ENCODE measurements at regions not wholly inside any gene's neighbourhood (a gene's known extent, or its start where the extent isn't known, plus 50 kb on each side); places are given as distances from the start of the nearest gene placed in this dataset.
"Not testable (repeated sequence)": the region's sequence is repeated elsewhere in the genome, so short reads cannot be mapped to it uniquely, and the experiment has no call there.

DNA sequence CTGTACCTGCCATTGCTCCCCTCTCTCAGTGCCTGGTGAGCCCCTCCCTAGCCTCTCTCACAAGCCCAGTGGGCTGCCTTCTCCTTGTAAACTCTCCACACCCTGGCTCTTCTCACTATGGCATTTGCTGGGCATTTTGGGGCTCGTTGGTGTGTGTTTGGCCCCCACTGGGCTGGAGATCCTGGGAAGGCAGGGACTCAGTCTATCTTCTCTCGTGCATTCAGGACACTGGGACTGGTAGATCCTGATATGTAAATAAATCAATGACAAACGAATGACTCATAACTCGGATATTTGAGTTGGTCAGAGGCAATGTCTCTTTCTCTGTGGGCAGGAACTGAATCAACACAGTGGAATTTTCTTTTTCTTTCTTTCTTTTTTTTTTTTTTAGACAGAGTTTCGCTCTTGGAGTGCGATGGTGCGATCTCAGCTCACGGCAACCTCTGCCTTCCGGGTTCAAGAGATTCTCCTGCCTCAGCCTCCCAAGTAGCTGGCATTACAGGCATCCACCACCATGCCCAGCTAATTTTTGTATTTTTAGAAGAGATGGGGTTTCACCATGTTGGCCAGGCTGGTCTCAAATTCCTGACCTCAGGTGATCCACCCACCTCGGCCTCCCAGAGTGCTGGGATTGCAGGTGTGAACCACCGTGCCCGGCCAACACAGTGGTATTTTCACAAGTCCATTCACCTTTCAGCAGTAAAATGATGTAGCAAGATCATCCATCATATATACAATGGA, 144.6 kb upstream of the SPRED2 start:
- DNase-seq = no peak
- TF ChIP-seq, protein P1, sequence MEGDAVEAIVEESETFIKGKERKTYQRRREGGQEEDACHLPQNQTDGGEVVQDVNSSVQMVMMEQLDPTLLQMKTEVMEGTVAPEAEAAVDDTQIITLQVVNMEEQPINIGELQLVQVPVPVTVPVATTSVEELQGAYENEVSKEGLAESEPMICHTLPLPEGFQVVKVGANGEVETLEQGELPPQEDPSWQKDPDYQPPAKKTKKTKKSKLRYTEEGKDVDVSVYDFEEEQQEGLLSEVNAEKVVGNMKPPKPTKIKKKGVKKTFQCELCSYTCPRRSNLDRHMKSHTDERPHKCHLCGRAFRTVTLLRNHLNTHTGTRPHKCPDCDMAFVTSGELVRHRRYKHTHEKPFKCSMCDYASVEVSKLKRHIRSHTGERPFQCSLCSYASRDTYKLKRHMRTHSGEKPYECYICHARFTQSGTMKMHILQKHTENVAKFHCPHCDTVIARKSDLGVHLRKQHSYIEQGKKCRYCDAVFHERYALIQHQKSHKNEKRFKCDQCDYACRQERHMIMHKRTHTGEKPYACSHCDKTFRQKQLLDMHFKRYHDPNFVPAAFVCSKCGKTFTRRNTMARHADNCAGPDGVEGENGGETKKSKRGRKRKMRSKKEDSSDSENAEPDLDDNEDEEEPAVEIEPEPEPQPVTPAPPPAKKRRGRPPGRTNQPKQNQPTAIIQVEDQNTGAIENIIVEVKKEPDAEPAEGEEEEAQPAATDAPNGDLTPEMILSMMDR (IDR thresholded peaks at IDR 0.05; ENCODE audit: low read length) = no peak
- TF ChIP-seq EZH2 (optimal IDR thresholded peaks at IDR 0.05; ENCODE audit: low read depth, low read length) (no peak), EZH2phosphoT487 (IDR thresholded peaks at IDR 0.05; ENCODE audit: low read length) (no peak)
- Histone ChIP-seq H3K27me3 (replicated peaks; ENCODE audit: insufficient read depth, low read length) (no peaks in the 10 kb centered on the region), H3F3A (ENCODE audit: insufficient read depth, low read length) (no peaks in the 10 kb centered on the region), H3K79me2 (ENCODE audit: low read length) (no peaks in the 10 kb centered on the region), H3K4me1 (ENCODE audit: low read length) (no peaks in the 10 kb centered on the region), H3K9me3 (replicated peaks; ENCODE audit: insufficient read depth, low read length) (no peaks in the 10 kb centered on the region), H3K9me2 (replicated peaks; ENCODE audit: insufficient read depth, low read length) (no peaks in the 10 kb centered on the region), H3K4me3 (ENCODE audit: low read length) (no peak overlapping the region), H3K36me3 (replicated peaks; ENCODE audit: insufficient read depth, low read length) (no peaks in the 10 kb centered on the region), H4K20me1 (ENCODE audit: insufficient read depth, low read length) (no peaks in the 10 kb centered on the region), H3K27ac (ENCODE audit: low read length) (no peak overlapping the region), H3K4me2 (ENCODE audit: low read depth, low read length) (no peak overlapping the region), H3K9ac (ENCODE audit: low read length) (no peak overlapping the region), H2AFZ (ENCODE audit: low read length) (no peak overlapping the region)

DNA sequence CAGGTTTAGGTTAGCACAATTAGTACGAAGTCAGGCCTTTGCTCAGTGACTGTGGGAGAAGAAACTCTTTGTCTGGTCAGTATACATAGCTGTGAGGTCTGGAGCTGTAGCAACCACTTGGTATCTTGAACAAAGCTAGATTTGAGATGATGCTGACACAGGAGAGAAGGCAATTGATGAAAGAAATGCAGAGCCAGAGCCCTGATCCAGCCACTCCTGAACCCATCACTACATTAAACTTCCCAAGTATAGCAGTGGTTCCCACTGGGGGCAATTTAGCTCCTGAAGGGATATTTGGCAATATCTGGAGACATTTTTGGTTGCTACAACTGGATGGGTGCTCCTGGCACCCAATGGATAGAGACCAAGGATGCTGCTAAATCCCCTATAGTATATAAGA, 143.9 kb upstream of the SPRED2 start:
- H3K9me3 ChIP-seq (replicated peaks; ENCODE audit: insufficient read depth, low read length) = no peaks in the 10 kb centered on the region
- H3K79me2 ChIP-seq (ENCODE audit: low read length) = no peaks in the 10 kb centered on the region
- no peaks in the 10 kb centered on the region for H3F3A ChIP-seq (ENCODE audit: insufficient read depth, low read length)
- no peaks in the 10 kb centered on the region for H3K27me3 ChIP-seq (replicated peaks; ENCODE audit: insufficient read depth, low read length)
- no peaks in the 10 kb centered on the region for H4K20me1 ChIP-seq (ENCODE audit: insufficient read depth, low read length)
- H3K9ac ChIP-seq (ENCODE audit: low read length) = no peak overlapping the region
- no peak overlapping the region for H3K27ac ChIP-seq (ENCODE audit: low read length)
- H3K36me3 ChIP-seq (replicated peaks; ENCODE audit: insufficient read depth, low read length) = no peaks in the 10 kb centered on the region
- TF ChIP-seq, protein P1 (IDR thresholded peaks at IDR 0.05; ENCODE audit: low read length) = no peak
- TF ChIP-seq EZH2phosphoT487 (IDR thresholded peaks at IDR 0.05; ENCODE audit: low read length) (no peak), EZH2 (optimal IDR thresholded peaks at IDR 0.05; ENCODE audit: low read depth, low read length) (no peak)
- no peaks in the 10 kb centered on the region for H3K4me1 ChIP-seq (ENCODE audit: low read length)
- H3K4me3 ChIP-seq (ENCODE audit: low read length) = no peak overlapping the region
- H2AFZ ChIP-seq (ENCODE audit: low read length) = no peak overlapping the region
- no peak for DNase-seq
- H3K9me2 ChIP-seq (replicated peaks; ENCODE audit: insufficient read depth, low read length) = no peaks in the 10 kb centered on the region
- no peak overlapping the region for H3K4me2 ChIP-seq (ENCODE audit: low read depth, low read length)

DNA sequence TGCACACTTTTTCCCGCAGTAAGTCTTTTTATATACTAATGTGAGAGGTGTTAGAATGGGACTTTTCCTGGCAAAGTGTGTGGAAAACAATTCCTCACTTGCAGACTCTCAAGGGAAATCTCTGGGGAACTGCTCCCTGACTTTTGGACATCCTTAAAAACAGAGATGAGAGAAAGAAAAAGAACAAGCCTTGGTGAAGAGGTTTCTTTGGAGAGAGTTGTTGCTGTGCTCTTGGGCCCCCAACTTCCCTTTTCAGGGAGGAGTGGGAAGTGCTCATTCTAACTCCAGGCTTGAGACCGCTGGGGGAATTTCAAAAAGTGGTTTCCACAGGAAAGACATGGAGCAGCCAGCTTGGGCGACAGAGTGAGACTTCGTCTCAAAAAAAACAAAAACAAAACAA, 142.6 kb upstream of the SPRED2 start:
- H3K4me1 ChIP-seq (ENCODE audit: low read length) = no peaks in the 10 kb centered on the region
- no peak overlapping the region for H3K4me3 ChIP-seq (ENCODE audit: low read length)
- no peaks in the 10 kb centered on the region for H3F3A ChIP-seq (ENCODE audit: insufficient read depth, low read length)
- no peak for DNase-seq
- H3K79me2 ChIP-seq (ENCODE audit: low read length) = no peaks in the 10 kb centered on the region
- H3K9me2 ChIP-seq (replicated peaks; ENCODE audit: insufficient read depth, low read length) = no peaks in the 10 kb centered on the region
- H2AFZ ChIP-seq (ENCODE audit: low read length) = no peak overlapping the region
- TF ChIP-seq EZH2phosphoT487 (IDR thresholded peaks at IDR 0.05; ENCODE audit: low read length) (no peak), EZH2 (optimal IDR thresholded peaks at IDR 0.05; ENCODE audit: low read depth, low read length) (no peak)
- TF ChIP-seq, protein P1 (IDR thresholded peaks at IDR 0.05; ENCODE audit: low read length) = no peak
- no peaks in the 10 kb centered on the region for H3K9me3 ChIP-seq (replicated peaks; ENCODE audit: insufficient read depth, low read length)
- H3K27ac ChIP-seq (ENCODE audit: low read length) = no peak overlapping the region
- no peaks in the 10 kb centered on the region for H4K20me1 ChIP-seq (ENCODE audit: insufficient read depth, low read length)
- H3K9ac ChIP-seq (ENCODE audit: low read length) = no peak overlapping the region
- no peaks in the 10 kb centered on the region for H3K36me3 ChIP-seq (replicated peaks; ENCODE audit: insufficient read depth, low read length)
- H3K4me2 ChIP-seq (ENCODE audit: low read depth, low read length) = no peak overlapping the region
- H3K27me3 ChIP-seq (replicated peaks; ENCODE audit: insufficient read depth, low read length) = no peaks in the 10 kb centered on the region

DNA sequence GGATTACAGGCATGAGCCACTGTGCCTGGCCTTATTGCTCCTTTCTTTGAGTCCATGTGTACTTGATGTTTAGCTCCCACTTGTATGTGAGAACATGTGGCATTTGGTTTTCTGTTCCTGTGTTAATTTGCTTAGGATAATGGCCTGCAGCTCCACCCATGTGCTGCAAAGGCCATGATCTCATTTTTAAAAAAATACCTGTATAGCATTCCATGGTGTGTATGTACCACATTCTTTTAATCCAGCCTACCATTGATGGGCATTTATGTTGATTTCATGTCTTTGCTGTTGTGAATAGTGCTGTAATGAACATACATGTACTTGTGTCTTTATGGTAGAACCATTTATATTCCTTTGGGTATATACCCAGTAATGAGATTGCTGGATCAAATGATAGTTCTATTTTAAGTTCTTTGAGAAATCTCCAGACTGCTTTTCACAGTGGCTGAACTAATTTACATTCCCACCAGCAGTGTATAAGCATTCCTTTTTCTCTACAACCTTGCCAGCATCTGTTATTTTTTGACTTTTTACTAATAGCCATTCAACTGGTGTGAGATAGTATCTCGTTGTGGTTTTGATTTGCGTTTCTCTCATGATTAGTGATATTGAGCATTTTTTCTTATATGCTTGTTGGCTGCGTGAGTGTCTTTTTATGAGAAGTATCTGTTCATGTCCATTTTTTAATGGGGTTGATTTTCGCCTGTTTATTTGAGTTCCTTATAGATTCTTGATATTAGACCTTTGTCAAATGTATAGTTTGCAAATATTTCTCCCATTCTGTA, 136.4 kb upstream of the SPRED2 start:
- H3K9me3 ChIP-seq (replicated peaks; ENCODE audit: insufficient read depth, low read length); H2AFZ ChIP-seq (ENCODE audit: low read length): not testable (repeated sequence)

More for the DNA sequence above, 136.4 kb upstream of the SPRED2 start:
- not testable (repeated sequence) for H3K9ac ChIP-seq (ENCODE audit: low read length); H3K4me1 ChIP-seq (ENCODE audit: low read length); DNase-seq; H3K36me3 ChIP-seq (replicated peaks; ENCODE audit: insufficient read depth, low read length); H3K27me3 ChIP-seq (replicated peaks; ENCODE audit: insufficient read depth, low read length); H3K4me2 ChIP-seq (ENCODE audit: low read depth, low read length); H3K4me3 ChIP-seq (ENCODE audit: low read length); H3K79me2 ChIP-seq (ENCODE audit: low read length); H4K20me1 ChIP-seq (ENCODE audit: insufficient read depth, low read length); H3K9me2 ChIP-seq (replicated peaks; ENCODE audit: insufficient read depth, low read length); H3K27ac ChIP-seq (ENCODE audit: low read length); H3F3A ChIP-seq (ENCODE audit: insufficient read depth, low read length)
